ENCODE measurements at regions not wholly inside any gene's neighbourhood (a gene's known extent, or its start where the extent isn't known, plus 50 kb on each side); places are given as distances from the start of the nearest gene placed in this dataset.

GRCh38 chr6:113522376-113522775 is 334.8 kb upstream of the MARCKS start:
- TF ChIP-seq POLR2AphosphoS5 (IDR thresholded peaks at IDR 0.05; ENCODE audit: low read depth, low read length), result no peak
- TF ChIP-seq TAF1 (IDR thresholded peaks at IDR 0.05; ENCODE audit: borderline replicate concordance, insufficient read depth, low read length), result no peak
- TF ChIP-seq SIN3A (IDR thresholded peaks at IDR 0.05; ENCODE audit: borderline replicate concordance, insufficient read depth, low read length), result no peak
- TF ChIP-seq REST (IDR thresholded peaks at IDR 0.05; ENCODE audit: insufficient read depth in 1 of 2, low read depth in 2 of 2, low read length in 2 of 2), result no peak
- TF ChIP-seq FOXP2 (optimal IDR thresholded peaks at IDR 0.05; ENCODE audit: borderline replicate concordance, extremely low read depth, extremely low read length, insufficient read depth), result no peak
